ENCODE measurements at regions not wholly inside any gene's neighbourhood (a gene's known extent, or its start where the extent isn't known, plus 50 kb on each side); places are given as distances from the start of the nearest gene placed in this dataset.

DNA sequence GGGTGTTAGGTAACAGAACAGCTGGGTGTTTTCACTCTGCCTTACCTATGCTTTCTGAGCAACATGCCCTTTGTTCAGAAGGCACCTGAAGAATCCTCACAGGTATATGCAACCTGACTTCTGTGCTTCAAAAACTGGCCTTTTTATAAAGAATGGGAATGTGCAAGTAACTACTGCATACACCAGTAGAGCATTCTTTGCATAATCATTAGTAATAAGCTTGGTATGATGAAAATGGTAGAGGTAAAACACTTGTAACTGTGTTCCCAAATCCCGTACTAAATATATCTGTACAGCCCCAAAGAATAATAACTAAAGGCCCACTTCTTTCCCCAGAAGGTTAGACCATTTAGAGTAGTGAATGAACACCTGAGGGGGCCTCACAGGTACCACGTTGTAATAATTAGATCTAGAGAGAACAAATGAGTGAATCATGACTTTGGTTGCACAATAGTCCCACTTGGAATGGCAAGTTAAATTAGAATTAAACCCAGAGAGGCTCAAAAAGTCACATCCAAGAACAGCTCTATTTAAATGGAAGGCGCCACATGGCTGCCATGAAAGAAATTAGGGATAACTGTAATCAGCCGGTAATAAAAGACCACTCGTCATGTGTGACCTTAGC, 413.9 kb downstream of the KLF12 start:
- H3K27ac ChIP-seq: no peak overlapping the region
- no peak for DNase-seq (ENCODE audit: low spot score in 2 of 2)
- no peaks in the 10 kb centered on the region for H3K27me3 ChIP-seq
- H3K9me3 ChIP-seq: no peaks in the 10 kb centered on the region
- peaks cover 0 to 8% of the 10 kb centered on the region in 2 donors for H3K4me1 ChIP-seq
- TF ChIP-seq, protein P1, sequence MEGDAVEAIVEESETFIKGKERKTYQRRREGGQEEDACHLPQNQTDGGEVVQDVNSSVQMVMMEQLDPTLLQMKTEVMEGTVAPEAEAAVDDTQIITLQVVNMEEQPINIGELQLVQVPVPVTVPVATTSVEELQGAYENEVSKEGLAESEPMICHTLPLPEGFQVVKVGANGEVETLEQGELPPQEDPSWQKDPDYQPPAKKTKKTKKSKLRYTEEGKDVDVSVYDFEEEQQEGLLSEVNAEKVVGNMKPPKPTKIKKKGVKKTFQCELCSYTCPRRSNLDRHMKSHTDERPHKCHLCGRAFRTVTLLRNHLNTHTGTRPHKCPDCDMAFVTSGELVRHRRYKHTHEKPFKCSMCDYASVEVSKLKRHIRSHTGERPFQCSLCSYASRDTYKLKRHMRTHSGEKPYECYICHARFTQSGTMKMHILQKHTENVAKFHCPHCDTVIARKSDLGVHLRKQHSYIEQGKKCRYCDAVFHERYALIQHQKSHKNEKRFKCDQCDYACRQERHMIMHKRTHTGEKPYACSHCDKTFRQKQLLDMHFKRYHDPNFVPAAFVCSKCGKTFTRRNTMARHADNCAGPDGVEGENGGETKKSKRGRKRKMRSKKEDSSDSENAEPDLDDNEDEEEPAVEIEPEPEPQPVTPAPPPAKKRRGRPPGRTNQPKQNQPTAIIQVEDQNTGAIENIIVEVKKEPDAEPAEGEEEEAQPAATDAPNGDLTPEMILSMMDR (IDR thresholded peaks at IDR 0.05): no peak
- no peak overlapping the region for H3K4me3 ChIP-seq
- H3K36me3 ChIP-seq: peaks cover 0 to under 1% of the 10 kb centered on the region in 2 donors
- intact Hi-C loops (cut with DNase I): no loop called here

DNA sequence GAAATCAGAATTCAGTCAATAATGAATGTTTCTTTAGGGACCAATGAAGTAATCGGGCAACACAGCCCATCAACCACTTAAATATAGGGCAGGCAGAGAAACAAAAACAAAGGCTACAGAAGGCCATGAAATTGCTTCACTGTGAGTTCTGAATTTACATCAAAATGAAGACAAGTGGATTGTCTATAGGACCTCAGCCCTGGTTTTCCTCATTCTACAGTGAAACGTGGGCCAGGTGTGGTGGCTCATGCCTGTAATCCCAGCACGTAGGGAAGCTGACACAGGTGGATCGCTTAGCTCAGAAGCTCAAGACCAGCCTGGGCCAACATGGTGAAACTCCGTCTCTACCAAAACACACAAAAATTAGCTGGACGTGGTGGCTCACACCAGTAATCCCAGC, 416.0 kb downstream of the KLF12 start:
- H3K27me3 ChIP-seq: no peaks in the 10 kb centered on the region
- intact Hi-C loops (cut with DNase I): no loop called here
- no peak overlapping the region for H3K4me3 ChIP-seq
- DNase-seq (ENCODE audit: low spot score in 2 of 2): no peak
- H3K27ac ChIP-seq: no peak overlapping the region
- H3K36me3 ChIP-seq: peaks cover 0 to 20% of the 10 kb centered on the region in 2 donors
- TF ChIP-seq, protein P1 (IDR thresholded peaks at IDR 0.05): no peak
- H3K9me3 ChIP-seq: no peaks in the 10 kb centered on the region
- H3K4me1 ChIP-seq: peaks cover 0 to 8% of the 10 kb centered on the region in 2 donors

DNA sequence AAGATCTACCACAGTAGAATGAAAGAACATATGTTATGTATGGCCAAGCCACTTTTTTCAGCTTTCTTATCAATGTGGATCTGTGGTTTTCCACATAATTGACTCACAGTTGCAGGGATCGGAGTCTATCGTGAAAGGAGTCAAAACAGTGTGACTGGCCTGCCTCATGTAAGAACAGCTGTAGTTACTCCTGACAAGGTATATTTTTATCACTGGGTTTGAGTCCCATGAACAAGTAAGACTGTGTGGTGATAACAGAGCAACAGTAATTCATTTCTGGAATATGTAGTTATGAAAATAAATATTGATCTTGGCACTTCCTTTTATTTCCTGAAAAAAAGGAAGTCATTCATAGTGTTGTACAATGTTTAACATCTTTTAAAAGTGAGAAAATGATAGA, 416.6 kb downstream of the KLF12 start:
- no peak for DNase-seq (ENCODE audit: low spot score in 2 of 2)
- TF ChIP-seq, protein P1 (IDR thresholded peaks at IDR 0.05): no peak
- peaks cover 0 to 26% of the 10 kb centered on the region in 2 donors for H3K36me3 ChIP-seq
- intact Hi-C loops (cut with DNase I): no loop called here
- H3K4me3 ChIP-seq: no peak overlapping the region
- no peaks in the 10 kb centered on the region for H3K9me3 ChIP-seq
- H3K4me1 ChIP-seq: peaks cover 0 to 8% of the 10 kb centered on the region in 2 donors
- no peak overlapping the region for H3K27ac ChIP-seq
- H3K27me3 ChIP-seq: no peaks in the 10 kb centered on the region

DNA sequence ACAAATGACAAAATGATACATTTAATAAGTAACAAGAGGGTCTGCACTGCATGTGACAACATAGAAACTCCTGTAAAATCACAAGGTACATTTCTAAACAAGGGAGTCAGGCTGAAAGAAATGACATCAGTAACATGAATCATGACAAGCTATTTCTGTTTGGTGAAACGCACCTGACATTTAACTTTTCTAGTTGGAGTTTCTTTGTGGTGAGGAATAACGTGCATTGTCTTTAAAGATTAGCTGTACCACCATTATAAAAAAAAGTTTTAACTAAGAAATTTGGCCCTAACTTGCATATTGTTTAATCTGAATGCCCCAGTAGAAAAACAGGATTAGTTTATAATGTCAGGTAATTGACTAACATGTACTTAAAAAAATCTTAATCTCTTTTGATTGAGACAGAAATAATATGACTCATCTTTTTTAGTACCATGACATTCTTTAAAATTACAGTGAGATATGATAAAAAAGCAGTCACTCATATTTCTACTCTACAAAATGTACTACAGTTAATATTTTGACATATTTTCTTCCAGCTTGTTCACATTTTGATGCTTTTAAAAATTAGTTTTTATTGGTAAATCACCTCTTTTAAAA, 418.2 kb downstream of the KLF12 start:
- Histone ChIP-seq H3K9me3 (no peaks in the 10 kb centered on the region), H3K36me3 (peaks cover 0 to 30% of the 10 kb centered on the region in 2 donors), H3K27me3 (no peaks in the 10 kb centered on the region), H3K27ac (no peak overlapping the region), H3K4me3 (no peak overlapping the region), H3K4me1 (peaks cover 0 to 8% of the 10 kb centered on the region in 2 donors)
- no peak for DNase-seq (ENCODE audit: low spot score in 2 of 2)
- TF ChIP-seq, protein P1 (IDR thresholded peaks at IDR 0.05): no peak
- intact Hi-C loops (cut with DNase I): no loop called here

DNA sequence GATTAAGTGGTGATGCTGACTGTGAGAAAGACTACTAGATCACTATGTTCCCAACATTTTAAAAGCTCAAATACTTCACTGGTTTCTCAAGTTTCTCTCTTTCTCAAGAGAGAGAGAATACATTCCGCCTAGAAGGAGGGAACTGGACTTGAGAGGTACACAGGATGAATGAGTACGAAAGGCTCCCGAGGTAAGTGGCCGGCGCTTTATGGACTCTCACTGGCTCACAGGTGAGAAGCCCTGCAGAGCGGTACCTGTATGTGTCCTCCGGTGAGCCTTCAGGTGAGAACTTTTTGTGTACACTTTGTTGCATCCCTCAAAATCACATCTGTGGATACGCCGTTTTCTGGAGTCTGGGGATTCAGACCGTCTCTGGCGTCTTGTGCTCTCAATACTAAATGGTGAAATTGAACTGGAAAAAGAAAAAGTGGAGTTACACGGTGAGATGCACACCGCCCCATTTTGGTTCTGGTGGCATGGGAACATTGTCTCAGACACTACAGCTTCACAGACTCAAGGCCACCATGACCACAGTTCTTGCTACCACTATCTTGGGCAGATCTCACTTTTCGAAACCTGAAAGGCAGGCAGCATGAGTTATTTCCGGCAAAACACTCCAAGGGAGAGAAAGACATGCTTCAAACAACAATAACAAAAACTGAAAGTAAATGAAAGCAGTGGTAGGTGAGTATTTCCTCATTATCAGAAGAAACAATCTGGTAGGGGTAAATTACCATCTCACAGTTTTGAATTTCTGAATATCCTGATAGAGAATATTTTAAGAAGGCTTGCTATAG, 418.9 kb downstream of the KLF12 start:
- Histone ChIP-seq H3K9me3 (no peaks in the 10 kb centered on the region), H3K27ac (no peak overlapping the region), H3K27me3 (no peaks in the 10 kb centered on the region), H3K4me1 (peaks cover 0 to 4% of the 10 kb centered on the region in 2 donors), H3K36me3 (peaks cover 0 to 30% of the 10 kb centered on the region in 2 donors), H3K4me3 (no peak overlapping the region)
- TF ChIP-seq, protein P1 (IDR thresholded peaks at IDR 0.05): no peak
- intact Hi-C loops (cut with DNase I): no loop called here
- no peak for DNase-seq (ENCODE audit: low spot score in 2 of 2)
